ENCODE measurements at regions not wholly inside any gene's neighbourhood (a gene's known extent, or its start where the extent isn't known, plus 50 kb on each side); places are given as distances from the start of the nearest gene placed in this dataset.

GRCh38 chr3:144350125-144350524 lies 378.5 kb downstream of the DIPK2A start:
- TF ChIP-seq CTCF (conservative IDR thresholded peaks at IDR 0.05 in 1 of 2, IDR thresholded peaks at IDR 0.05 in 1 of 2; ENCODE audit: extremely low read depth in 1 of 2, insufficient read depth in 1 of 2, low read depth in 1 of 2, low read length in 2 of 2): no peak
- no peak for TF ChIP-seq EZH2 (IDR thresholded peaks at IDR 0.05; ENCODE audit: borderline replicate concordance, low read length)
